ENCODE measurements at regions not wholly inside any gene's neighbourhood (a gene's known extent, or its start where the extent isn't known, plus 50 kb on each side); places are given as distances from the start of the nearest gene placed in this dataset.

DNA sequence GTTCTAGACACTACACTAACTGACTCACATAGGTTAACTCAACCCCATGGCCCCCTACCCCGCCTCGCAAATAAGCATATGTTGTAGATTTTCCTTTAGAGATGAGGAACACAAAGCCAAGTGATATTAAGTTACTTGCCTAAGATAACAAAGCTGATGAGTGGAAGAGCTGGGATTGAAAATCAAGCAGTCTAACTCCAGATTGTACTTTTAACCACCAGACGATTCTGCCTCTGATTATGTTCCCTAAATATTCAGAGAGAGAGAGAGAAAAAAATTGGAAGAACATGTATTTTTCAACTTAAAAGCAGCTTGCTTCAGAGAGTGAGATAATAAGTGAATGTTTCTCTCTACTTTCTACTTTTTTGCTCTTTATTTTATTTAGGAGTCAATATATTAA lies 66.9 kb upstream of the THBS1 start:
- ATAC-seq, result no peak
- intact Hi-C loops (cut with micrococcal nuclease; ENCODE audit: unreplicated experiment) (no loop called here), in situ Hi-C loops (cut with HindIII; ENCODE audit: extremely low pct_ligation_motif_present, low pct_unique_long_range_greater_than_20kb) (no loop called here)
- Histone ChIP-seq H2AFZ (ENCODE audit: low read length) (no peak overlapping the region), H3K27me3 (ENCODE audit: control insufficient read depth in 1 of 2, insufficient read depth in 2 of 2, low read length in 2 of 2) (peaks cover 2 to 29% of the 10 kb centered on the region in 2 experiments; a peak in 3 of 5 replicates), H3K9me3 (ENCODE audit: low read length) (0 out of 2 replicates have a peak, but pooled peaks cover 5% of the 10 kb centered on the region), H3K79me2 (ENCODE audit: insufficient read depth, low read length) (no peaks in the 10 kb centered on the region), H3K36me3 (replicated peaks in 1 of 2; ENCODE audit: control insufficient read depth in 1 of 2, insufficient read depth in 2 of 2, low read length in 2 of 2) (no peaks in the 10 kb centered on the region), H3K27ac (ENCODE audit: extremely low read length, insufficient read depth, low read length) (no peak overlapping the region), H4K20me1 (ENCODE audit: insufficient read depth, low read length) (no peaks in the 10 kb centered on the region), H3K4me3 (replicated peaks in 1 of 3; ENCODE audit: insufficient read depth in 1 of 3, low read depth in 2 of 3, low read length in 3 of 3) (no peak overlapping the region), H3K4me2 (ENCODE audit: low read depth, low read length) (no peak overlapping the region), H3K9ac (ENCODE audit: insufficient read depth, low read depth, low read length) (no peak overlapping the region), H3K4me1 (ENCODE audit: insufficient read depth, low read length) (no peaks in the 10 kb centered on the region)
- 50% methylated on average over 3 of the region's 3 CpGs for WGBS (ENCODE audit: low lambda C conversion rate)
- ChIA-PET POLR2A (no interaction called here), CTCF (ENCODE audit: low intra/inter-chr PET ratio, low total read pairs) (no interaction called here)
- no peak for FAIRE-seq
- BruUV-seq (replicated peaks), result no TSS peak
- DNase-seq (ENCODE audit: low spot score), result no peak
- TF ChIP-seq TOPORS (CRISPR knock-in tag; IDR thresholded peaks at IDR 0.05) (no peak), ZNF263 (CRISPR knock-in tag; IDR thresholded peaks at IDR 0.05) (no peak), KAT2B (IDR thresholded peaks at IDR 0.05; ENCODE audit: borderline replicate concordance, low read depth, low read length) (no peak), ZBTB21 (CRISPR knock-in tag; IDR thresholded peaks at IDR 0.05) (no peak), ZFAT (CRISPR knock-in tag; conservative IDR thresholded peaks at IDR 0.05) (no peak), PCBP1 (IDR thresholded peaks at IDR 0.05; ENCODE audit: borderline replicate concordance, low read depth, low read length) (no peak), CBFB (CRISPR knock-in tag; IDR thresholded peaks at IDR 0.05) (no peak), RCOR2 (CRISPR knock-in tag; IDR thresholded peaks at IDR 0.05) (no peak), ZBTB20 (CRISPR knock-in tag; IDR thresholded peaks at IDR 0.05; ENCODE audit: borderline replicate concordance, low read depth) (no peak), NCOA5 (CRISPR knock-in tag; IDR thresholded peaks at IDR 0.05) (no peak), HMG20B (CRISPR knock-in tag; conservative IDR thresholded peaks at IDR 0.05) (no peak), ARID2 (CRISPR knock-in tag; IDR thresholded peaks at IDR 0.05; ENCODE audit: borderline replicate concordance) (no peak), ZKSCAN5 (CRISPR knock-in tag; IDR thresholded peaks at IDR 0.05) (no peak), CCDC6 (CRISPR knock-in tag; IDR thresholded peaks at IDR 0.05) (no peak), ZNF343 (CRISPR knock-in tag; IDR thresholded peaks at IDR 0.05) (no peak), CEBPG (CRISPR knock-in tag; IDR thresholded peaks at IDR 0.05) (no peak), MXI1 (IDR thresholded peaks at IDR 0.05; ENCODE audit: borderline replicate concordance, low read depth, low read length) (no peak)
- TF ChIP-seq, protein P1, sequence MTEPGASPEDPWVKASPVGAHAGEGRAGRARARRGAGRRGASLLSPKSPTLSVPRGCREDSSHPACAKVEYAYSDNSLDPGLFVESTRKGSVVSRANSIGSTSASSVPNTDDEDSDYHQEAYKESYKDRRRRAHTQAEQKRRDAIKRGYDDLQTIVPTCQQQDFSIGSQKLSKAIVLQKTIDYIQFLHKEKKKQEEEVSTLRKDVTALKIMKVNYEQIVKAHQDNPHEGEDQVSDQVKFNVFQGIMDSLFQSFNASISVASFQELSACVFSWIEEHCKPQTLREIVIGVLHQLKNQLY (CRISPR knock-in tag; IDR thresholded peaks at IDR 0.05), result no peak
- TF ChIP-seq, protein P2, sequence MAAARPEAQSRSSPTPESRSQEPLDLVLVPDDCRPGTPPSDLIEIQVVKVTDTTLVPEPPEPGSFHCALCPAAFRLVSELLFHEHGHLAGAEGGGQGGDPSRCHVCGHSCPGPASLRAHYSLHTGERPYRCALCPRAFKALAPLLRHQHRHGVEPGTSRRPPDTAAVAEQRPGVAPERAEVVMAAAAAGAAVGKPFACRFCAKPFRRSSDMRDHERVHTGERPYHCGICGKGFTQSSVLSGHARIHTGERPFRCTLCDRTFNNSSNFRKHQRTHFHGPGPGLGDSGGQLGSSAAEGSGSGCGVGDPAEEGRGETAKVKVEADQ (CRISPR knock-in tag; IDR thresholded peaks at IDR 0.05; ENCODE audit: borderline replicate concordance), result no peak
- TF ChIP-seq, protein P3, sequence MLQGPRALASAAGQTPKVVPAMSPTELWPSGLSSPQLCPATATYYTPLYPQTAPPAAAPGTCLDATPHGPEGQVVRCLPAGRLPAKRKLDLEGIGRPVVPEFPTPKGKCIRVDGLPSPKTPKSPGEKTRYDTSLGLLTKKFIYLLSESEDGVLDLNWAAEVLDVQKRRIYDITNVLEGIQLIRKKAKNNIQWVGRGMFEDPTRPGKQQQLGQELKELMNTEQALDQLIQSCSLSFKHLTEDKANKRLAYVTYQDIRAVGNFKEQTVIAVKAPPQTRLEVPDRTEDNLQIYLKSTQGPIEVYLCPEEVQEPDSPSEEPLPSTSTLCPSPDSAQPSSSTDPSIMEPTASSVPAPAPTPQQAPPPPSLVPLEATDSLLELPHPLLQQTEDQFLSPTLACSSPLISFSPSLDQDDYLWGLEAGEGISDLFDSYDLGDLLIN (CRISPR knock-in tag; IDR thresholded peaks at IDR 0.05; ENCODE audit: borderline replicate concordance), result no peak
